Ovary (tissue), 3 donors: ENCODE measurements at regions not wholly inside any gene's neighbourhood (a gene's known extent, or its start where the extent isn't known, plus 50 kb on each side); places are given as distances from the start of the nearest gene placed in this dataset.

Experiments used
- EP300 ChIP-seq: sonication (generic); formaldehyde crosslinking; IDR thresholded peaks from one replicate; pipeline ENCODE4 v1.6.1; 2017; ENCODE audit warnings: antibody characterized with exemption
- POLR2A ChIP-seq: fragments of 450-650 bp; IDR thresholded peaks from one replicate; pipeline ENCODE4 v1.6.1; 2017; ENCODE audit warnings: antibody characterized with exemption, mild to moderate bottlenecking, moderate library complexity
- TF ChIP-seq, protein P1 (sequence below), 3 donors: fragments of 450-650 bp in 2 of 3; fragments of 200-600 bp in 1 of 3; IDR thresholded peaks; one replicate each; pipeline versions ENCODE4 v1.5.1 to v1.8.0; 2016 to 2022; ENCODE audit warnings: antibody characterized with exemption in 3 of 3, mild to moderate bottlenecking in 1 of 3
- donor health status: DM: no; HTN: no; CAD: no.

DNA sequence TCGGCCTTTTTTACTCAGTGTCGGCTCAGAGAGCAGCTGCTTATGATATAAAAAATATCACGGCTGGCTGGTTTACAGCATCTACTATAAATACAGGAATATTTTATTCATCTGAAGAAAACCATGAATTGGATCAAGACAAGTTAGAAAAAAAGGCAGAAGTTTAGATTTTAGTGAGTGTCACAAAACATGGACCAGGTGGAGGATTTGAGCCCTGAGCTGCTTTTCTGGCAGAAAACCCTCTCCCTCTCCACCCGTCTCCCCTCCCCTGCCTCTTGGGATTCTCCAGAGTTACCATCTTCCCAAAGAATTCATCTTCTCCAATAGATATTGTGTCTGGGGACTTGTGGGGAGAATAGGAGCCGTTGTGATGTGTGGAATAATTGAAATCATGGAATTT is 142.8 kb upstream of the RAI2 start:
- no peak for TF ChIP-seq POLR2A
- no peak for TF ChIP-seq EP300
- TF ChIP-seq, protein P1, sequence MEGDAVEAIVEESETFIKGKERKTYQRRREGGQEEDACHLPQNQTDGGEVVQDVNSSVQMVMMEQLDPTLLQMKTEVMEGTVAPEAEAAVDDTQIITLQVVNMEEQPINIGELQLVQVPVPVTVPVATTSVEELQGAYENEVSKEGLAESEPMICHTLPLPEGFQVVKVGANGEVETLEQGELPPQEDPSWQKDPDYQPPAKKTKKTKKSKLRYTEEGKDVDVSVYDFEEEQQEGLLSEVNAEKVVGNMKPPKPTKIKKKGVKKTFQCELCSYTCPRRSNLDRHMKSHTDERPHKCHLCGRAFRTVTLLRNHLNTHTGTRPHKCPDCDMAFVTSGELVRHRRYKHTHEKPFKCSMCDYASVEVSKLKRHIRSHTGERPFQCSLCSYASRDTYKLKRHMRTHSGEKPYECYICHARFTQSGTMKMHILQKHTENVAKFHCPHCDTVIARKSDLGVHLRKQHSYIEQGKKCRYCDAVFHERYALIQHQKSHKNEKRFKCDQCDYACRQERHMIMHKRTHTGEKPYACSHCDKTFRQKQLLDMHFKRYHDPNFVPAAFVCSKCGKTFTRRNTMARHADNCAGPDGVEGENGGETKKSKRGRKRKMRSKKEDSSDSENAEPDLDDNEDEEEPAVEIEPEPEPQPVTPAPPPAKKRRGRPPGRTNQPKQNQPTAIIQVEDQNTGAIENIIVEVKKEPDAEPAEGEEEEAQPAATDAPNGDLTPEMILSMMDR (IDR thresholded peaks at IDR 0.05) = no peak
